A673 (cell line): ENCODE measurements at regions not wholly inside any gene's neighbourhood (a gene's known extent, or its start where the extent isn't known, plus 50 kb on each side); places are given as distances from the start of the nearest gene placed in this dataset.
A peak's percentile ranks its signal among the peaks of the same experiment; 100 is the strongest.

ENCODE experiments used
- BruUV-seq: library from RNA; stranded (reverse); fragments of 400-500 nt; replicated peaks from 2 replicates; lab custom pipeline; 2021; lab: Mats Ljungman, UMichigan
- CTCF ChIA-PET: fragments of 300-600 bp; sonication (Branson Sonifier 250); formaldehyde crosslinking; loops from one replicate; lab custom pipeline; 2022; ENCODE audit warnings: antibody characterized with exemption; lab: Charles Lee
- POLR2A ChIA-PET: fragments of 300-600 bp; sonication (Branson Sonifier 250); formaldehyde crosslinking; loops from one replicate; lab custom pipeline; 2022; ENCODE audit warnings: antibody characterized with exemption; ENCODE audit not compliant: low non-redundant PET; lab: Charles Lee
- DNase-seq: peaks from one replicate; pipeline ENCODE4 v3.0.0-alpha.2; 2015; ENCODE audit warnings: low spot score
- H3K27ac ChIP-seq: fragments of 200-600 bp; sonication (generic); 2 replicates; pipeline ENCODE4 v1.5.1; 2016; ENCODE audit warnings: mixed run types, low read depth, mild to moderate bottlenecking, mixed read lengths, antibody characterized with exemption, low read length; ENCODE audit not compliant: poor library complexity, severe bottlenecking
- H3K27me3 ChIP-seq: fragments of 200-600 bp; sonication (generic); replicated peaks from 2 replicates; pipeline ENCODE4 v1.6.1; 2017; ENCODE audit warnings: mixed run types, low read depth, mild to moderate bottlenecking, mixed read lengths, antibody characterized with exemption, low read length; ENCODE audit not compliant: insufficient read depth, poor library complexity
- H3K36me3 ChIP-seq: fragments of 200-600 bp; sonication (generic); 2 replicates; pipeline ENCODE4 v1.6.1; 2016; ENCODE audit warnings: mixed run types, mild to moderate bottlenecking, mixed read lengths, antibody characterized with exemption, low read length; ENCODE audit not compliant: insufficient read depth, poor library complexity, severe bottlenecking
- H3K4me1 ChIP-seq: fragments of 200-600 bp; sonication (generic); 2 replicates; pipeline ENCODE4 v1.6.1; 2017; ENCODE audit warnings: mixed run types, mild to moderate bottlenecking, mixed read lengths, antibody characterized with exemption, low read length; ENCODE audit not compliant: insufficient read depth, poor library complexity, severe bottlenecking
- H3K4me3 ChIP-seq: fragments of 200-600 bp; sonication (generic); 2 replicates; pipeline ENCODE4 v1.5.1; 2016; ENCODE audit warnings: low read depth, mixed run types, mild to moderate bottlenecking, mixed read lengths, low read length; ENCODE audit not compliant: poor library complexity, severe bottlenecking
- H3K9me3 ChIP-seq: fragments of 200-600 bp; sonication (generic); 2 replicates; pipeline ENCODE4 v1.6.1; 2016; ENCODE audit warnings: mixed run types, low read depth, mild to moderate bottlenecking, mixed read lengths, antibody characterized with exemption, low read length; ENCODE audit not compliant: poor library complexity, severe bottlenecking
- EZH2 ChIP-seq: fragments of 200-600 bp; sonication (generic); IDR thresholded peaks from 2 replicates; pipeline ENCODE4 v1.6.1; 2017; ENCODE audit warnings: borderline replicate concordance, low read depth, mild to moderate bottlenecking, mixed read lengths, antibody characterized with exemption, low read length; ENCODE audit not compliant: poor library complexity, severe bottlenecking
- intact Hi-C: fragments of 100-400 bp; cut with micrococcal nuclease; formaldehyde crosslinking; loops from one replicate; pipeline ENCODE4 v1.10.0; 2022; ENCODE audit not compliant: unreplicated experiment
- TF ChIP-seq, protein P1 (sequence below): fragments of 300-800, 200-600 bp; sonication (generic); conservative IDR thresholded peaks from 2 replicates; pipeline ENCODE4 v1.5.1; 2017; ENCODE audit warnings: low read depth, mild to moderate bottlenecking, antibody characterized with exemption, low read length, moderate library complexity, mixed read lengths

DNA sequence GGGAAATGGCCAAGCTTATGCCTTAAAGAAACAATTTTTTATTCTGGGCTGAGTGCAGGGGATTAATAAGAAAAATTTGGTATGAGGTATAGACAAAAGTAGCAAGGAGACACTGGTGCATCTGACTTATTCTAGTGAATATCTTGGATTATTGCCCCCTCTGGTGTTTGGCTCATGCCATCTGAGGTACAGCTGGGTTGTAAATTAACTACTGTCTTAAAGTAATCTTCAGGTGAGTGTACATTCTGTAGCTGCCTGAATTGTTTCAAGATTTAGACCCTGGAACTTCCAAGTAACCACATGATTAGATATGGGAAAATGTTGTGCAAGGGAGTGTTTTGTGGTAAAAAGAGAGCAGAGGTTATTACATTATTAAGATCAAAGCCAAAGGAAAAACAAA is 988.7 kb downstream of the FAM133A start:
- Histone ChIP-seq H3K9me3 (no peaks in the 10 kb centered on the region), H3K4me3 (no peak overlapping the region), H3K27me3 (no peaks in the 10 kb centered on the region), H3K36me3 (no peaks in the 10 kb centered on the region), H3K4me1 (no peaks in the 10 kb centered on the region), H3K27ac (no peak overlapping the region)
- ChIA-PET CTCF (no interaction called here), POLR2A (no interaction called here)
- no TSS peak for BruUV-seq
- TF ChIP-seq, protein P1, sequence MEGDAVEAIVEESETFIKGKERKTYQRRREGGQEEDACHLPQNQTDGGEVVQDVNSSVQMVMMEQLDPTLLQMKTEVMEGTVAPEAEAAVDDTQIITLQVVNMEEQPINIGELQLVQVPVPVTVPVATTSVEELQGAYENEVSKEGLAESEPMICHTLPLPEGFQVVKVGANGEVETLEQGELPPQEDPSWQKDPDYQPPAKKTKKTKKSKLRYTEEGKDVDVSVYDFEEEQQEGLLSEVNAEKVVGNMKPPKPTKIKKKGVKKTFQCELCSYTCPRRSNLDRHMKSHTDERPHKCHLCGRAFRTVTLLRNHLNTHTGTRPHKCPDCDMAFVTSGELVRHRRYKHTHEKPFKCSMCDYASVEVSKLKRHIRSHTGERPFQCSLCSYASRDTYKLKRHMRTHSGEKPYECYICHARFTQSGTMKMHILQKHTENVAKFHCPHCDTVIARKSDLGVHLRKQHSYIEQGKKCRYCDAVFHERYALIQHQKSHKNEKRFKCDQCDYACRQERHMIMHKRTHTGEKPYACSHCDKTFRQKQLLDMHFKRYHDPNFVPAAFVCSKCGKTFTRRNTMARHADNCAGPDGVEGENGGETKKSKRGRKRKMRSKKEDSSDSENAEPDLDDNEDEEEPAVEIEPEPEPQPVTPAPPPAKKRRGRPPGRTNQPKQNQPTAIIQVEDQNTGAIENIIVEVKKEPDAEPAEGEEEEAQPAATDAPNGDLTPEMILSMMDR = no peak
- TF ChIP-seq EZH2 = no peak
- DNase-seq = no peak
- intact Hi-C loops = no loop called here

GRCh38 chrX:94676285-94676684 is 1002.3 kb downstream of the FAM133A start:
- H3K36me3 ChIP-seq = no peaks in the 10 kb centered on the region
- intact Hi-C loops = no loop called here
- CTCF ChIA-PET = no interaction called here

DNA sequence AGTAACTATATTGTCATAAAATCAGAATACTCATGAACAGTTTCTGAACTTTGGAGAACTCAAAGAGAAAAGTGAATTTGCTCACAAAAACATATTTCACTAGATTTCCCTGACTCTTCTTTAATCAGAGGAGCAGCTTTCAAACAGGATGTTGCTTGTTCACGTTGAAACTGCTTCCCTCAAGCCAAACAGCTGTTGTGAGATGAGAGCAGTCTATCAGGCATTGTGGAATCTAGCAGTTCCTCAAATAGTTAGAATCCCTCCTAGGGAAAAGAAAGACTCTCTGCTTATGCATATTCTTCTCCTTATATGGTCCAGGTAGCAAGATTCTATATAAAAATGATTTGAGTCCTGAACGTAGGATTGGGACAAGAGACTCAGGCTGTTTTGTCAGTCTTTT is 1012.1 kb downstream of the FAM133A start:
- TF ChIP-seq, protein P1 = no peak
- TF ChIP-seq EZH2 = no peak
- no peak overlapping the region for H3K4me3 ChIP-seq
- DNase-seq = no peak
- no peaks in the 10 kb centered on the region for H3K36me3 ChIP-seq
- no TSS peak for BruUV-seq
- no peaks in the 10 kb centered on the region for H3K9me3 ChIP-seq
- H3K27me3 ChIP-seq = no peaks in the 10 kb centered on the region
- ChIA-PET CTCF (no interaction called here), POLR2A (no interaction called here)
- H3K27ac ChIP-seq = no peak overlapping the region
- no peaks in the 10 kb centered on the region for H3K4me1 ChIP-seq
- intact Hi-C loops = no loop called here

More at GRCh38 chrX:94676285-94676684, 1002.3 kb downstream of the FAM133A start:
- no peak for TF ChIP-seq EZH2
- TF ChIP-seq, protein P1 = no peak
- no TSS peak for BruUV-seq
- POLR2A ChIA-PET = no interaction called here
- Histone ChIP-seq H3K9me3 (no peaks in the 10 kb centered on the region), H3K4me3 (no peak overlapping the region), H3K4me1 (no peaks in the 10 kb centered on the region), H3K27ac (no peak overlapping the region), H3K27me3 (no peaks in the 10 kb centered on the region)
- DNase-seq = peak; percentile 0
